SK-N-SH treated with all-trans-retinoic acid at 6 μM for 48 hours (cell line): ENCODE measurements at regions not wholly inside any gene's neighbourhood (a gene's known extent, or its start where the extent isn't known, plus 50 kb on each side); places are given as distances from the start of the nearest gene placed in this dataset.

Source experiments
- ESRRG ChIP-seq: fragments of 250-450 bp; sonication (Bioruptor Pico); IDR thresholded peaks from 2 replicates; pipeline ENCODE4 v1.6.1; 2021; ENCODE audit warnings: mild to moderate bottlenecking
- SNAI2 ChIP-seq: fragments of 250-450 bp; sonication (Bioruptor Pico); IDR thresholded peaks from 2 replicates; pipeline ENCODE4 v1.5.0; 2020; ENCODE audit warnings: mild to moderate bottlenecking, moderate library complexity
- ZNF565 ChIP-seq: fragments of 450-650 bp; formaldehyde crosslinking; conservative IDR thresholded peaks from 2 replicates; pipeline ENCODE4 v1.5.0; 2020; ENCODE audit warnings: low read depth, mild to moderate bottlenecking, moderate library complexity
- ZNF70 ChIP-seq: fragments of 450-650 bp; formaldehyde crosslinking; IDR thresholded peaks from 2 replicates; pipeline ENCODE4 v1.5.0; 2020; ENCODE audit warnings: mild to moderate bottlenecking, moderate library complexity
- TF ChIP-seq, protein P1 (sequence below): fragments of 250-450 bp; sonication (Bioruptor Pico); IDR thresholded peaks from 2 replicates; pipeline ENCODE4 v1.8.0; 2020; ENCODE audit warnings: mild to moderate bottlenecking, moderate library complexity, borderline replicate concordance

DNA sequence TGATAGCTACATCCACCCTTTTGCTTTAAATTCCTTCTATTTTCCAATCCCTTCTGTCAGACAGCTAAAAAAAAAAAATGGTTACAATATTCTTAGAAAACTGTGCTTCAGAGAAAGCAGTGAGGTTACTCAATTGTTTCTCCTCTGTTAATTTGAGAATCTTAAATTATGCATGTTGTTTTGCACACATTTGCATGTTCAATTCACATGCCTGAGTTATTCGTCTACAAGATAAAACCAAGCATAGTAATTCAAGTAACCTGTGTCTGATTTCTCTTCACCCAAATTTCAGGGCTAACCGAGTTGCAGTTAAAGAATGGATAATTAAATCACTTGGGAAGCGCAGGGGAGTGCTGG lies 81.0 kb upstream of the MED13L start:
- TF ChIP-seq ZNF565 (CRISPR knock-in tag) (no peak), SNAI2 (CRISPR knock-in tag) (no peak), ESRRG (CRISPR knock-in tag) (no peak), ZNF70 (no peak)
- TF ChIP-seq, protein P1, sequence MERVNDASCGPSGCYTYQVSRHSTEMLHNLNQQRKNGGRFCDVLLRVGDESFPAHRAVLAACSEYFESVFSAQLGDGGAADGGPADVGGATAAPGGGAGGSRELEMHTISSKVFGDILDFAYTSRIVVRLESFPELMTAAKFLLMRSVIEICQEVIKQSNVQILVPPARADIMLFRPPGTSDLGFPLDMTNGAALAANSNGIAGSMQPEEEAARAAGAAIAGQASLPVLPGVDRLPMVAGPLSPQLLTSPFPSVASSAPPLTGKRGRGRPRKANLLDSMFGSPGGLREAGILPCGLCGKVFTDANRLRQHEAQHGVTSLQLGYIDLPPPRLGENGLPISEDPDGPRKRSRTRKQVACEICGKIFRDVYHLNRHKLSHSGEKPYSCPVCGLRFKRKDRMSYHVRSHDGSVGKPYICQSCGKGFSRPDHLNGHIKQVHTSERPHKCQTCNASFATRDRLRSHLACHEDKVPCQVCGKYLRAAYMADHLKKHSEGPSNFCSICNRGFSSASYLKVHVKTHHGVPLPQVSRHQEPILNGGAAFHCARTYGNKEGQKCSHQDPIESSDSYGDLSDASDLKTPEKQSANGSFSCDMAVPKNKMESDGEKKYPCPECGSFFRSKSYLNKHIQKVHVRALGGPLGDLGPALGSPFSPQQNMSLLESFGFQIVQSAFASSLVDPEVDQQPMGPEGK (CRISPR knock-in tag), result no peak
